Neural cell (in vitro differentiated cells): ENCODE measurements at regions not wholly inside any gene's neighbourhood (a gene's known extent, or its start where the extent isn't known, plus 50 kb on each side); places are given as distances from the start of the nearest gene placed in this dataset.

ENCODE experiments used
- H2AFZ ChIP-seq: fragments of 200-600, 300-800 bp; sonication (generic), shearing (Covaris generic); 2 replicates; pipeline ENCODE4 v1.6.0; 2014; ENCODE audit warnings: low read depth, mild to moderate bottlenecking, antibody characterized with exemption, low read length, moderate library complexity
- H3F3A ChIP-seq: fragments of 200-600 bp; shearing (Covaris generic); 2 replicates; pipeline ENCODE4 v1.6.1; 2016; ENCODE audit warnings: mild to moderate bottlenecking, moderate library complexity, mixed read lengths, antibody characterized with exemption, low read length; ENCODE audit not compliant: insufficient read depth, poor library complexity, severe bottlenecking
- H3K27ac ChIP-seq: fragments of 200-600, 300-800 bp; sonication (generic), shearing (Covaris generic); 2 replicates; pipeline ENCODE4 v1.5.1; 2014; ENCODE audit warnings: mild to moderate bottlenecking, low read length, moderate library complexity
- H3K27me3 ChIP-seq: fragments of 300-800, 200-600 bp; sonication (generic), shearing (Covaris generic); 2 replicates; pipeline ENCODE4 v1.6.0; 2014; ENCODE audit warnings: mild to moderate bottlenecking, low read depth, low read length, moderate library complexity; ENCODE audit not compliant: insufficient read depth
- H3K36me3 ChIP-seq: fragments of 300-800, 200-600 bp; sonication (generic), shearing (Covaris generic); 2 replicates; pipeline ENCODE4 v1.5.1; 2014; ENCODE audit warnings: mild to moderate bottlenecking, antibody characterized with exemption, low read length, moderate library complexity; ENCODE audit not compliant: insufficient read depth
- H3K4me2 ChIP-seq: fragments of 300-800, 200-600 bp; sonication (generic), shearing (Covaris generic); 2 replicates; pipeline ENCODE4 v1.6.0; 2014; ENCODE audit warnings: mild to moderate bottlenecking, low read length
- H3K4me3 ChIP-seq: fragments of 300-800, 200-600 bp; sonication (generic), shearing (Covaris generic); 2 replicates; pipeline ENCODE4 v1.5.1; 2014; ENCODE audit warnings: mild to moderate bottlenecking, low read length, moderate library complexity
- H3K79me2 ChIP-seq: fragments of 200-600 bp; shearing (Covaris generic); replicated peaks from 2 replicates; pipeline ENCODE4 v1.6.0; 2014; ENCODE audit warnings: mild to moderate bottlenecking, low read length, moderate library complexity; ENCODE audit not compliant: insufficient read depth
- H3K9ac ChIP-seq: fragments of 300-800, 200-600 bp; sonication (generic), shearing (Covaris generic); 2 replicates; pipeline ENCODE4 v1.6.1; 2016; ENCODE audit warnings: mild to moderate bottlenecking, low read length, mixed read lengths
- H3K9me2 ChIP-seq: fragments of 200-600 bp; shearing (Covaris generic); 2 replicates; pipeline ENCODE4 v1.6.1; 2016; ENCODE audit warnings: mild to moderate bottlenecking, low read length, mixed read lengths; ENCODE audit not compliant: insufficient read depth
- H3K9me3 ChIP-seq: fragments of 200-600, 300-800 bp; sonication (generic), shearing (Covaris generic); 2 replicates; pipeline ENCODE4 v1.6.1; 2016; ENCODE audit warnings: mild to moderate bottlenecking, mixed run types, low read length, moderate library complexity, mixed read lengths
- H4K20me1 ChIP-seq: fragments of 200-600 bp; shearing (Covaris generic); 2 replicates; pipeline ENCODE4 v1.6.1; 2016; ENCODE audit warnings: mild to moderate bottlenecking, mixed run types; ENCODE audit not compliant: insufficient read depth
- CTCF ChIP-seq: fragments of 450-650 bp; IDR thresholded peaks from 2 replicates; pipeline ENCODE4 v1.5.1; 2014; ENCODE audit warnings: antibody characterized with exemption, mild to moderate bottlenecking, moderate library complexity; ENCODE audit not compliant: poor library complexity, severe bottlenecking
- EP300 ChIP-seq: fragments of 450-650 bp; conservative IDR thresholded peaks from 2 replicates; pipeline ENCODE4 v1.6.1; 2014; ENCODE audit warnings: antibody characterized with exemption, mild to moderate bottlenecking, moderate library complexity; ENCODE audit not compliant: poor library complexity, severe bottlenecking
- EZH2 ChIP-seq: fragments of 200-600, 300-800 bp; shearing (Covaris generic), sonication (generic); IDR thresholded peaks from 2 replicates; pipeline ENCODE4 v1.6.1; 2014; ENCODE audit warnings: antibody characterized with exemption, low read length, borderline replicate concordance, mild to moderate bottlenecking; ENCODE audit not compliant: insufficient read depth, poor library complexity, severe bottlenecking
- MXI1 ChIP-seq: fragments of 450-650 bp; conservative IDR thresholded peaks from 2 replicates; pipeline ENCODE4 v1.6.1; 2014; ENCODE audit warnings: antibody characterized with exemption, mild to moderate bottlenecking; ENCODE audit not compliant: poor library complexity, severe bottlenecking
- POLR2AphosphoS5 ChIP-seq: IDR thresholded peaks from 2 replicates; pipeline ENCODE4 v1.6.1; 2012
- RAD21 ChIP-seq: fragments of 450-650 bp; conservative IDR thresholded peaks from 2 replicates; pipeline ENCODE4 v1.6.1; 2014; ENCODE audit warnings: antibody characterized with exemption, mild to moderate bottlenecking, moderate library complexity
- REST ChIP-seq: IDR thresholded peaks from 2 replicates; pipeline ENCODE4 v1.6.1; 2012; ENCODE audit warnings: borderline replicate concordance
- SMC3 ChIP-seq: fragments of 450-650 bp; conservative IDR thresholded peaks from 2 replicates; pipeline ENCODE4 v1.6.1; 2014; ENCODE audit warnings: antibody characterized with exemption, mild to moderate bottlenecking, moderate library complexity; ENCODE audit not compliant: poor library complexity
- TAF1 ChIP-seq: IDR thresholded peaks from 2 replicates; pipeline ENCODE4 v1.6.1; 2012; ENCODE audit warnings: low read depth

- TF ChIP-seq SMC3 (no peak), EZH2 (no peak), REST (no peak), CTCF (no peak), MXI1 (no peak), EP300 (no peak), POLR2AphosphoS5 (no peak), RAD21 (no peak), TAF1 (no peak)
- Histone ChIP-seq H3K9me2 (no peaks in the 10 kb centered on the region), H3K27me3 (no peaks in the 10 kb centered on the region), H3K79me2 (no peaks in the 10 kb centered on the region), H3K9ac (no peak overlapping the region), H3K9me3 (no peaks in the 10 kb centered on the region), H4K20me1 (no peaks in the 10 kb centered on the region), H3K4me2 (no peak overlapping the region), H3K4me3 (no peak overlapping the region), H3K27ac (no peak overlapping the region), H3F3A (no peaks in the 10 kb centered on the region), H3K36me3 (peaks cover 3% of the 10 kb centered on the region), H2AFZ (no peak overlapping the region)
Observed at GRCh38 chr16:27726621-27727261, 176.8 kb downstream of the KATNIP start.

DNA sequence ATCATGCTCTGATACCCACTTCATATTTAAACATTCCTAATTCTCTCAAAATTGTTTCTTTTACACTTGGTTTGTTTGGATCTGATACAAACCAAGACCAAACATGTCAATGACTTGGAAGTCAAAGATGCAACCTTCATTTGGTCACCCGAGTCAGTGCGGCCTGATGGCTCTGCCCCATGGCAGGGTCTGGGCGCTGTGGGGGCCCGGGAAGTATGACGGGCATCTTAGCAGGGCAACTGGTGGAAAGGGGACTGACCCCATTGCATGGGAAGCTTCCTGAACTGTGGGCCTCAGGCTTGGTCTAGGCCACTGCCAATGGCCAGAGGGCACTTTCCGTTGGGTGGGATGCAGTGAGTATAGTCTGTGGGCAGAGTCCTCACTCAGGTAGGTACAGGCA, 178.0 kb downstream of the KATNIP start:
- no peak overlapping the region for H3K4me3 ChIP-seq
- no peaks in the 10 kb centered on the region for H4K20me1 ChIP-seq
- TF ChIP-seq EP300 (no peak), SMC3 (no peak), RAD21 (no peak), EZH2 (no peak), REST (no peak), CTCF (no peak), MXI1 (no peak), POLR2AphosphoS5 (no peak), TAF1 (no peak)
- H3K27ac ChIP-seq = no peak overlapping the region
- H3K9ac ChIP-seq = no peak overlapping the region
- no peak overlapping the region for H3K4me2 ChIP-seq
- H3K79me2 ChIP-seq = no peaks in the 10 kb centered on the region
- H3K9me3 ChIP-seq = no peaks in the 10 kb centered on the region
- no peaks in the 10 kb centered on the region for H3K36me3 ChIP-seq
- H3F3A ChIP-seq = no peaks in the 10 kb centered on the region
- H3K9me2 ChIP-seq = no peaks in the 10 kb centered on the region
- no peaks in the 10 kb centered on the region for H3K27me3 ChIP-seq
- no peak overlapping the region for H2AFZ ChIP-seq
